NCI-H460 (cell line): ENCODE measurements at regions not wholly inside any gene's neighbourhood (a gene's known extent, or its start where the extent isn't known, plus 50 kb on each side); places are given as distances from the start of the nearest gene placed in this dataset.
A peak's percentile ranks its signal among the peaks of the same experiment; 100 is the strongest.

ENCODE experiments used
- DNase-seq: peaks from one replicate; pipeline ENCODE4 v3.0.0-alpha.2; 2016; ENCODE audit warnings: low read depth; ENCODE audit errors: extremely low read depth

- no peak for DNase-seq
Observed at GRCh38 chr7:33806298-33807154, 98.8 kb upstream of the BMPER start.

- DNase-seq: no peak
Observed at GRCh38 chr7:33807155-33807530, 98.2 kb upstream of the BMPER start.

- peak; percentile 5 for DNase-seq
Observed at GRCh38 chr7:33807779-33808482, 97.4 kb upstream of the BMPER start.

GRCh38 chr7:33809228-33809627 lies 96.1 kb upstream of the BMPER start:
- no peak for DNase-seq

GRCh38 chr7:33810356-33810755 lies 95.0 kb upstream of the BMPER start:
- no peak for DNase-seq

- no peak for DNase-seq
Observed at GRCh38 chr7:33813331-33813730, 92.0 kb upstream of the BMPER start.

GRCh38 chr7:33814400-33814799 lies 90.9 kb upstream of the BMPER start:
- no peak for DNase-seq

- no peak for DNase-seq
Observed at GRCh38 chr7:33814936-33815335, 90.4 kb upstream of the BMPER start.

- no peak for DNase-seq
Observed at GRCh38 chr7:33815336-33815735, 90.0 kb upstream of the BMPER start.

GRCh38 chr7:33816106-33816505 lies 89.2 kb upstream of the BMPER start:
- DNase-seq: no peak

GRCh38 chr7:33819658-33820057 lies 85.7 kb upstream of the BMPER start:
- no peak for DNase-seq

- DNase-seq: no peak
Observed at GRCh38 chr7:33820206-33820605, 85.1 kb upstream of the BMPER start.

GRCh38 chr7:33821970-33822369 lies 83.4 kb upstream of the BMPER start:
- DNase-seq: no peak

- no peak for DNase-seq
Observed at GRCh38 chr7:33823913-33824312, 81.4 kb upstream of the BMPER start.

- DNase-seq: no peak
Observed at GRCh38 chr7:33824911-33825459, 80.4 kb upstream of the BMPER start.

GRCh38 chr7:33825644-33826043 lies 79.7 kb upstream of the BMPER start:
- DNase-seq: no peak

- no peak for DNase-seq
Observed at GRCh38 chr7:33829536-33829935, 75.8 kb upstream of the BMPER start.

- no peak for DNase-seq
Observed at GRCh38 chr7:33831389-33832141, 73.8 kb upstream of the BMPER start.

GRCh38 chr7:33832271-33832721 lies 73.0 kb upstream of the BMPER start:
- DNase-seq: no peak

- no peak for DNase-seq
Observed at GRCh38 chr7:33836797-33837355, 68.5 kb upstream of the BMPER start.

- DNase-seq: no peak
Observed at GRCh38 chr7:33837356-33837851, 67.9 kb upstream of the BMPER start.
